Embryonic facial prominence (tissue), 1 donor: ENCODE measurements at regions not wholly inside any gene's neighbourhood (a gene's known extent, or its start where the extent isn't known, plus 50 kb on each side); places are given as distances from the start of the nearest gene placed in this dataset.

Experiments
- DNase-seq: peaks from one replicate; pipeline ENCODE4 v3.0.0-alpha.2; 2016; ENCODE audit errors: extremely low spot score

DNA sequence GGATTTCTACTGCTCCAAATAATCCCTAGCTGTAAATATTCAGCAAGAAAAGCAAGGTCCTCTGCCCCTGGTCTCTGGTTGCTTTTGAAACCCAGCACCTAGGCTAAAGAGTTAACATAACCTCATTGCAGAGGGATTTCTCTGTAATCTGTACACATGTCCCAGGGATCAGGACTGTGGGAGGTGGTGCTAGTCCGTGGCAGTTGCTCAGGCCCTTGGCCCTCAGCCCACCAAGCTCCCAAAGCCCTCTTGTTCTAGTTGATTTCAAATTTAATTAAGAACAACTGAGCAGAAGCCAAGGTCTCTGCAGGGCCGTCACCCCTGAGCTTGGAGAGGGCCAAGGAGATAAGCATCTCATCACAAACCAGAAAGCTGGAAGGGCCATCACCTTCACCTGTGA is 181.1 kb downstream of the SOX9 start:
- no peak for DNase-seq

DNA sequence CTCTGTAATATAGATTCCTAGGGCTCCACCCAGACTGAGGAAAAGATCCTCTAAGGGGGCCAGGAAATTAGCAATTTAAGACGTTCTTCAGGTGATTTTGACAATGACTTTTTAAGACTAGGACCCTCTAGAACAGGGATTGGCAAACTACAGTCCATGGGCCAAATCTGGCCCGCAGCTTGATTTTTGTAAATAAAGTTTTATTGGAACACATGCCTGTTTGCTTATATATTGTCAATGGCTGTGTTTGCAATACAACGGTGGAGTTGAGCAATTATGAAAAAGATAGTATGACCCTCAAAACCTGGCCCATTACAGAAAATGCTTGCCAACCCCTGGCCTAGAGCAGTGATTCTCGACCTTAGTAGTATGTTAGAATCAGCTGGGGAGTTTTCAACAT is 181.9 kb downstream of the SOX9 start:
- DNase-seq, result no peak

DNA sequence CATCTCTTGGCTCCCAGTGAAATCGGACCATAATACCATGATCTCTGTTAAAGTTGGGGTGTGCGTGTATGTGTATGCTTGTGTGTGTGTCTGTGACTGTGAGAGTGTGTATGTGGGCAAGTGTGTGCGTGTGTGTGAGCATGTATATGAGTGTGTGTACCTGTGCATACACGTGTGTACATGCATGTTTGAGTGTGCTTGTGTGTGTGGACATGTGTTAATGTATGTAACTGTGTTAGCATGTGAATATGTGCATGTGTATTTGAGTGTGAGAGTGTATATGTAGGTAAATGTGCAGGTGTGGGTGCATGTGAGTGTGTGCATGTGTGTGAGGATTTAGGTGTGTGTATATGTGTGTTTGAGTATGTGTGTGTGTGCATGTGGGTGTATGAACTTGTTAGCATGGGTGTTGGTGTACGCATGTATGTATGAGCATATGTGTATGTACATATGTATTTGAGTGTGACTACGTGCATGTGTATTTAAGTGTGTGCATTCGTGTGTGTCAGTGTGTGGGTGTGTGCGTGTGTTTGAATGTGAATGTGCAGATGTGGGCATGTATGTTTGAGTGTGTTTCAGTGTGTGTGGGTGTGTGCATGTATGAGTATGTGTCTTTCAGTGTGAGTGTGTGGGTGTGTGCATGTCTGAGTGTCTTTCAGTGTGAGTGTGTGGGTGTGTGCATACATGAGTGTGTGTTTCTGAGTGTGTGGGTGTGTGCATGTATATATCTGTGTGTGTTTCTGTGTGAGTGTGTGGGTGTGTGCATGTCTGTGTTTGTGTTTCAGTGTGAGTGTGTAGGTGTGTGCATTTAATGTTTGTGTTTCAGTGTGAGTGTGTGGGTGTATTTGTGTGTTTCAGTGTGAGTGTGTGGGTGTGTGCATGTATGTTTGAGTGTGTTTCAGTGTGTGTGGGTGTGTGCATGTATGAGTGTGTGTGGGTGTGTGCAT is 183.2 kb downstream of the SOX9 start:
- DNase-seq, result no peak

DNA sequence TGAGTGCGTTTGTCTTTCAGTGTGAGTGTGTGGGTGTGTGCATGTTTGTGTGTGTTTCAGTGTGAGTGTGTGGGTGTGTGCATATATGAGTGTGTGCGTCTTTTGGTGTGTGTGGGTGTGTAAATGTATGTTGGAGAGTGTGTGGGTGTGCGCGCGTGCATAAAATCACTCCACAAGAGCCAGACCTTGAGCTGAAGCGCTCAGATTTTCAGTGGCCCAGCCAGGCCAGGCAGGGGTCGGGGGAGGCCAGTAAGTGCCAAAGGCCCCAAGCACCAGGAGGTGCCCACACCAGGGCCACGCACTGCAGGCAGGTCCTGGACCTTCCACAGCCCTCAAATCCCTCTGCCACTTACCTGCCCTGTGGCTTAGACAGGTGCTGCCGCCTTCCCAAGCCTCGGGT is 184.0 kb downstream of the SOX9 start:
- no peak for DNase-seq

DNA sequence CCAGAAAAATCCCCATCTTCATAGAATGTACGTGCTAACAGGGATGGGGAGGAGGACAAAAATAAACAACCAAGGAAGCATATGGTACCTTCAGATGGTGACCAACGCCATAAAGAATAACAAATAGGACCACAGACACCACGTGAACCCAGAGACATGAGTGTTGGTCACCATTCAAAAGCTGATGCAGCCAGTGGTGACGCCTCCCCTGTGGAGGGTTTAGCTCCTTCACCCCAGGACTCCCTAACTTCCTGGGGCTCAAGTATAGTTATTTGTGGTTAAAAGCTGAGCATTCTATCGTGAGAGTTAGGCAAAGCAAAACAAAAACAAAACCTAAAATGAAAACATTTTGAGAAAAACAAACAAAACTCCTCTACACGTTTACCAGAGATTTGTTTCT is 184.7 kb downstream of the SOX9 start:
- DNase-seq, result no peak

DNA sequence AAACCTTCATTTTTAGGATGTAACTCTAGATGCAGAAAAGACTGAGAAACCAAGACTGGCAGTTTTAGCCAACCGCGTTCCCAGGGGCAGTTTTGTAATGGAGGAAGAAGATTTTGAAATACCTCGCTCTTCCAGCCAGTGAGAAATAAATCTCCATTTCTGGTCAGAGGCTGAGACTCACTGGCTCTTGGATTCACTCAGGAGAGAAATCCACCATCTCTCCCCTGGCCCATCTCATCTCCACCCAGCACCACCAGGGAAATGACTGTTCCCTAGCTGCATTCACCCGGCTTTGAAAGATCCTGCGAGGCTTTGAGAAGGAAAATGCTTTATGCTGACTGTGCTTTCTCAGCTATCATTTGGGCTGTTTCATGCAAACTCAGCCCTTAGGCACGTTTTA is 185.2 kb downstream of the SOX9 start:
- no peak for DNase-seq

DNA sequence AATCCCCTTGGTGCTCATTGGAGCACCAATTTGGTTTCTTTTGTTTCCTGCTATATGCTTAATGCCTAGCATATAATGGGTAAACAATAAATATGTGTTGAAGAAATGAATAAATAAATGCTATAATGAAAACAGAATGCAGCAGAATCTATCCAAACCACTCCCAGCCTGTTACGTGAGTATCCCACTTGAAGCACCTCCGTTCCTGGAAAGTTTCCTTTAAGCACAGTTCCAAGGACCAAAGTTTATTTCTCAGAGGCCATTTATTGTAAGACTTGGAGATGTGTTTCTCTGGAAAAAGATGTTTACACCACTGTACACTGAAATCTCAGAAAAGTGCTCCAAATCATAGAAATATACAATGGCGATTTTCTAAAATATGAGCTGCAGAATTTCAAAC is 187.0 kb downstream of the SOX9 start:
- no peak for DNase-seq

DNA sequence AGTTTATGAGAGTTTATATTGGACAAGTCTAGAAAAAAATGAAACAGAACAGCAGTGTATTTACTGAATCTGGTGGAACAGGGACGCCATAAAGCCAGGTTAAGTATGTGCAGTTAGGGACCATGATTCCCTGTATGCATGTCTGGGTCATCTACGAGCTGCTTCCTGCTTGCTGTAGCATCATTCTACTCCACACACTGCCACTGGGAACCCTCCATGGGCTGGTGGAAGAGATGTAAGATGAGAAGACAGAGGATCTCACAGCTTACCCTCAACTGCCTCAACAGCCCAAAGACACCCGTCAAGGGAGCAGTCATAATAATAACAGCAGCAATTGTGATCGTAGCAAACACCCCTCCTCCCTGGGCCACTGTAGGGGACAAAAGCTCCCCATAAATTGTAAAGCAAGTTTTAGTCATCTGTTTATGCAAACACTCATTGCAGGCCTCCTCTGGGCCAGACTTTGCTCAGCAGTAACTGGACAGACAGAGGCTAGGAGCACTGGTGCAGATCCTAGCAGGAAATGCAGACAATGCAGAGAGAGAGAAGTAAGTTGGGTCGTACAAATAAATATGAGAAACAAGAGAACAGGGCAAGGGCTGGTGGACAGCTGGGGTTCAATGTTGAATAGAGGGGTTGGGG is 188.0 kb downstream of the SOX9 start:
- DNase-seq, result no peak

DNA sequence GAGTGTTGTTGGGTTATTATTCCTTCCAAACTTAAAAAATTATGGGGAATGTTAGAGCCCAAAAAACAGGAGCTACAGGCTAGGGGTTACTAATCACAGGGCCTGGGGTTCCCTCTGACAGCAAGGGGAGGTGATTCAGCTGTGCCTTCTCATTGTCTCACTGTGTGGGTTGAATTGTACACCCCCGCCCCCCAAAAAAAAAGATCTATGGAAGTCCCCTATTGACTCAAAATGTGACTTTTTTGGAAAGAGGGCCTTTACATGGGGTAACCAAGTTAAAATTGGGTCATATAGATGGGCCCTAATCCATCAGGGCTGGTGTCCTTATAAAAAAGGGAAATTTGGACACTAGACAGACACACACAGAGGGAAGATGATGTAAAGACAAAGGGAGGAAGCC is 190.2 kb downstream of the SOX9 start:
- DNase-seq, result no peak

DNA sequence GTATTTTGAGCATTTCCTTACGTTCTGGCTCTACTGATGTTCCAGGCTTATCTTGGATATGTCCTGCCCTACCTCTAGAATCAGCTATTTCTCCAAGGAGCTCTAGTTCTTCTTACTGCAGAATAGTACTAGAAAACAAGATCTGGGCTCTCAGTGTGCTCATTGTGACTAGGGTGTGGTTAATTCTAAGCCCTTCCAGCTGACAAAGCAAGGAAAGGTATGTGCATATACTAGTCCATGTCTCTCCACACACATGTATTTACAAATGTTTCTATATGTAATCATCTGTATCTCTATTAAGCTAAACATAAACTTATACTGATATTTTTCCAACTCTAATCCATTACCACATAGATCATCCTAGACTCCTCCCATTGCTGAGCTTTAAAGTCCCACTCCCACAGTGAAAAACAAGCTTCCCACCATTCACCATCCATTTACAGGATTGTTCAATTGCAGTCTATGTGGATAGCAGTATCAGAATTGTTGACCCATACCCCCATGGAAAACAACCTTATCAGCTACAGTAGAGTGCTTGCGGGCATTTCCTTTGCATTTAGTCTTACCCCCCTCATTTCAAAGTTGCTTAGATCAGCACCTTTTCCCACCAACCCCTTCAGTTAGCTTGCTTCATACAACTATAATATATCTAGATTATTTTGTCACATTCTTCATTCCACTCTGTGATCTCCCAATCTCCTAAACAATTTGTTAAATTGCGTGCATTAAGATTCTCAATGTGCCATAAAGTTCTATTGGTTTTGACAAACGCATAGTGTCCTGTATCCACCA is 194.5 kb downstream of the SOX9 start:
- no peak for DNase-seq

DNA sequence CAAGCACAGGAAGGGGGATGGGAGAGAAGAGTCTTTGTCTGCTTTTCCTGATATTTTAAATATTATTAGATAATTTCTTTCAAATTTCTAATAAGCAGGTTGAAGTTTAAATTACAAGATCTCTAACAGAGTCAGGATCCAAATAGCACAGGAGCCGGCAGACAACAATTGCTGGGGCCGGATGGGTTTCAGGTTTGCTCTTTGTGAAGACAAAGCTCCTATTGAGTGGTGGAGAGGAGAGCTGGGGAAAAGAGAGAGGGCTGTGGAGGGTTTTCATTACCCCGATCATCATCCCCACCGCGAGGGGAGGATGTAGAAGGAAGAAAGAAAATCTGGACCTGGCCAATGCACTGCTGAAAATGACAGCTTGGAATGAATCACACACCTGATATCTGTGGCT is 197.3 kb downstream of the SOX9 start:
- DNase-seq, result no peak

DNA sequence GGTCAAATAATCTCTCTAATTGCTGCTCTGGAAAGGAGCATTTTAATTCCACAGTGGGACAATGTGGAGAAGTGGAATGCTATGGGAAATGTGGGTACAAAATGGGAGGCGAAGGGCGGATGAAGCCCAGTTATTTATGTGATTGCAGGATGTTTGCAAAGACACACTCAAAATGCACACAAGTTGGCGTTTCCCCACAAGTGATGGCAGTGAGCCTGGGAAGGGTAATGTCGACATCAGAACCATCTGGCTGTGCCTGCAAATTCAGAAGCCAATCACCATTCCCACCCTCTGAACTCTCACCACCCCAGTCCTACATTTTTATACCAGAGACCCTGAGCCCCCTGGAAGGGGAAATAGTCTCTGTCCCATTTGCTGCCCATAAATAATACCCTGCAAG is 201.1 kb downstream of the SOX9 start:
- no peak for DNase-seq

DNA sequence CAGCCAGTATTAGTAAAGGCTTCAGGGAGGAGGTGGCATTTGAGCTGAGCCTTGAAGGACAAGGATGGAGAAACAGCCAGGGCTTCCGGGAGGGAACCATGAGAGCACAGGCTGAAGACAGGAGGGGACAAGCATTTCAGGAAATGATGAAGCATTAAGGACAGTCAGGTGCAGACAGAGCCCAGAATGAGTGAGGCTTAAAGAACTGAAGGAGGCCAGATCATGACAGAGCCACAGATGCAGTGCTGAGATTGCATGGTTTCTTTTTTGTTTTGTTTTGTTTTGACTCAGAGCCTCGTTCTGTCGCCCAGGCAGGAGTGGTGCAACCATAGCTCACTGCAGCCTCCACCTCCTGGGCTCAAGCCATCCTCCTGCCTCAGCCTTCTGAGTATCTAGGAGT is 211.5 kb downstream of the SOX9 start:
- DNase-seq, result no peak

DNA sequence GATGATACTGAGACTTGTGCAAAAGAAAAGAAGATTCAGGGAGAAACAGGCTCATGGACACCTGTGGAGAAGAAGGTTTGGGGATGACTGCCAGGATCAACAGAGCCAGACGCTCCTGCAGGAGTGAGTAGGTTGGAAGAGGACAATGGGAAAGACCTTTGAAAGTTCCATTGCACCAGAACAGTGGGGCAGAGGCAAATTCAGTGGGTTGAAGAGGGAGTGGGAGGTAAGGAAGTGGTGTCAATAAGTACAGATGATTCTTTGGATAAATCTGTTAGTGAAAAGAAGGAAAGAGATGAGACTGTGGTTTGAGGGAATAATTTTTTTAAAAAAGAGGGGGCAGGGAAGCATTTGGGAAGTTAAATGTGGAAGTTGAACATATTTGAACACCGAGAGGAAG is 212.8 kb downstream of the SOX9 start:
- no peak for DNase-seq

DNA sequence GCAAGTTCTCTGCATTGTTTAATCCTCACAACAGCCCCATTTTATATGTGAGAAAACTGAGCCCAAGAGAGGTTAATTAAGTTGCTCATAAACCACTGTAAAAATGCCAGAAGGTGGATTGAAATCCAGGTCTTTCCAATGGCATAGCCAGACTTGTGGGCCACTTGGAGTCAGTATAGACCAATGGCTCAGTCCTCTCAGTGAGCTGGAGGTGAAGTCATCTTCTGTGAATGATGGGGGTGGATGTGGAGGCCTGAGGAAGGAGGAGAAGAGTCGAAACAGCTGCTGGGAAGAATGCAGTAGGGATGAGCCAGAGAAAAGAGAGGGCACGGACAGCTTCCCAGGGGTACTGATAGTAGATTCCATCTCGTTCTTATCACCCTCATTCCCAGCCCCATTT is 213.4 kb downstream of the SOX9 start:
- no peak for DNase-seq

DNA sequence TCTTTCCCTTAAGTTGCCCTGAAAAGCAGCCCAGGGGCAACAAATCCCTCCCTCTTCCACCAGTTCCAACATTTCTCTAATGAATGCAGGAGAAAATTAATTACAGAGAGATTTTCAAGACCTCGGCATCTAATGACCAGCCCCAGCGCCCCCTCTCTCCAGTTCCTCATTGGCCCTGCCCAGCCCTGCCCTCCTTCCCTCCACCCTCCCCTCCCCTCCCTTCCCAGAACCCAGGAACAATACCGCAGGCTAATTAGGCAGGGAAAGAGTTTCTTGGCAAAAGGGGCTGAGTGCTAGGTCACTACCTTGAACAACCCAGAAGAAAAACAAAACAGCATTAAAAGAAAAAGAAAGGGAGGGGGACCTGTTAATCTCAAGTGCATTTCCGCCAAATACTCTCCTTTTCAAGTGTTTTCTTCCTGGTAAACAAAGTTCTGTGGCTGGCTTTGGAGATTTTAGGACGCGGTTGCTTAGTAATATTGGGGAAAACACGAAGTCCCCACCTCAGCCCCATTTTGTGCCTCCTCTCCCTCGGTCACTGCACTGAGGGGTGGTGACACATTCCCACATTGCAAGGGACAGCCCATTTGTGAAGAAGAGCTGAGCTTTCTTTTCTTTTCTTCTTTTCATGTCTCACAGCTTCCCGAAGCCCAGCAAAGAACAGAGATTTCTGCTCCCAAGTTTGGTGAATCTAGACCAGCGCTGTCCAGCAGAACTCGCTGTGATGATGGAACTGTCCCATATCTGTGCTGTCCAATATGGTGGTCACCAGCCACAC is 215.4 kb downstream of the SOX9 start:
- DNase-seq, result no peak

DNA sequence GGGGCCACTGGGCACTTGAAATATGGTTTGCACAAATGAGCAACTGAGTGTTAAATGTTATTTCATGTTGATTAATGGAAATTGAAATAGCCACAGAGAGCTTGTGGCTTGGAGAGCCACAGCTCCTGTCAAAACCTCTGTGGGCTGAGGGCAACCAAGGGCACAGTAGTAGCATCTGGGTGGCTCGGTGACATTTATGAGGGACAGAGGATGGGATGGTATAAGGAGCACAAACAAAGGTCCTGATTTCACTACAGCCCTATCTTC is 215.9 kb downstream of the SOX9 start:
- DNase-seq, result no peak

DNA sequence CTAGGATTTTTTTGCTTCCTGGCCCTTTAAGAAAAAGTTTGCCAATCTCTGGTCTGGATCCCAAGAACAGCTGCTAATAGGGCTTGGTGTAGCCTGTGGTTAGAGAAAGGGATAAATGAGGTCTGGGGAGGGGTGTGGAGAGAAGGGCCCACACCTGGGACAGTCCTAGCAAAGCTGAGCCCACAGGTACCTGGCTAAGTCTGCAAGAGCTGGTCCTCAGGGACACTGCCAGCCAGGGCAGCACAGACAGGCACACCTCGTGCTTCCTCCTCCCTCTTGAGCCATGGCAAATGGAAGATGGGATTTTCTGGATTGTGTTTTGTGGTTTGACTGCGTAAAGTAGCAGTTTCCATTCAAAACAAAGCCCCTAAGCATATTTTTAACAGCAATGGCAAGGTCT is 217.5 kb downstream of the SOX9 start:
- DNase-seq, result no peak

DNA sequence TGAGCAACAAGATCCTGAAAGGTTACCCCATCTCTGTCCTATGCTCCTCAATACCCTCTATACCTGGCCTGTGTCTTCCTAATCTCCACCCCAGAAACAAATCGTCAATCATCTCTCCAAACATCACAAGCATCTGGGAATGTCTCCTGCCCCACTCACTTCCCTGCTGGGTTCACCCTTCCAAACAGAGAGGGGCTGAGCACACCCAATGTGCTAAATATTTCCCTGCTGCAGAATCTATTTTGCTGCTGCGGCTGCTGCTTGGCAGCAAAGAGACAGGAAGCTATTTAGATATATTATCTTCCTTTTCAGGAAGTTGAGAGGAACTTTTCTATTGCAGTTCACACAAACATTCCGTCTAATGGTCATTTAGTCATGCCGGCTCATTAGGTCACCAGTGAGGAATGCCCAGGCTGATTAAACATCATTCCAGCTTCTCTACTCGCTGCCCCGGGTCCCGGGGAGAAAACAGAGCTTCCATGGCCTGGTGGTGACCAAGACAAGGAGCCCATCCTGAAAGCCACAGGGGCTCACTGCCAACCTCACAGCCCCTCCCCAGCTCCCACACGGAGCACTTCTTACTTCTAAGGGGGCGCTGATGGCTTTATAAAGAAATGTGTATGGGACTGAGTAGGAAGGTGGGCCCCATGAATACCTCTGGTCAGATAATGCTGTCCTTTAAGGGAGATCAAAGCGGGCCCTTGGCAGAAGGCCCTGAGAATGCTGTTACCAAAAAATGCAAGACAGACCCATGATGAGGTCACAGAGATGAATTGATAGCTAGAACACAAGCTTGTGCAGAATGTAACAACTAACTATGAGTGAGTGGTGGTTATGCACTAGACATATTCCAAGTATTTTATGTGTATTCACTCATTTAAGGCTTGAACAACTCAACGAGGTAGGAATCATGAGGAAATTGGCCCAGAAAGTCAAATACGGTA is 218.3 kb downstream of the SOX9 start:
- DNase-seq, result no peak

DNA sequence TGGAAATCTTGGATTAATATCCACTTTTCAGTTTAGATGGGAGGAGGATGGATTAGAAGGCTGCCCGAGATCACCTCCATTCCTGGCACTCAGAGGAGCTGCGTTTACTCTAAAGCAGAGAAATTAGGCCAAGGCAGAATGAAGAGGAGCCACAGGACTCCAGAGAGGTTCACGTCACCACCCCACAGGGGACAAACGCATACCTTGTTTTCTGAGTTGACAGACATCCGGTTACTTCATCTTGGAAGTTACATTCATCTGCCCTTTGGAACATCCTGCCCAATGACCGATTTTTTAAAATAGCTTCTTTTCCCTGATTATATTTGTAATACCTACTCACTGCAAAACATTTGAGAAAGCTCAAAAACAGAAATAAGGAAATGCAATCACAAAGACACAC is 220.0 kb downstream of the SOX9 start:
- DNase-seq, result no peak

DNA sequence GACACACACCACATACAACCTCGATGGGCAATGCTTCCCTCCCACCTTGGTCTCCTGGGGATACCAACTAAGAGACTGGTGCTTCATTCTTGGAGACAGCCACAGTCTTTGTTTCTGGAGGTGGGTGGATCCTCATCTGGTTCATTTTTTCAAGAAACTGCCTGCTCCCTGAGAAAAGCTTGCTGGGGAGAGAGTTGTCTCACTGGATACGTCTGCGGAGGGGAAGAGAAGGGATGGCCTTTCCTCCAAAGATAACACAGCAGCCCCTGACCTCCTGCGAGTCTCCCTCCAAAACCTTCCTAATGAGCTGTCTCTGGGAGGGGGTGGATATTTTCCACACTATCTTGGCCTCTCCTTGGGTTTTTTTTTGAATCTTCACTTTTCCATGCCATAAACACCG is 221.2 kb downstream of the SOX9 start:
- no peak for DNase-seq
